CD8-positive, alpha-beta memory T cell (primary cell): ENCODE measurements at regions not wholly inside any gene's neighbourhood (a gene's known extent, or its start where the extent isn't known, plus 50 kb on each side); places are given as distances from the start of the nearest gene placed in this dataset.
"Not testable (repeated sequence)": the region's sequence is repeated elsewhere in the genome, so short reads cannot be mapped to it uniquely, and the experiment has no call there.

Source experiments
- CTCF ChIA-PET: fragments of 350-600 bp; sonication (Branson Sonifier 250); formaldehyde crosslinking; loops from one replicate; lab custom pipeline; 2021; ENCODE audit warnings: antibody characterized with exemption; lab: Charles Lee
- POLR2A ChIA-PET: fragments of 350-600 bp; sonication (Branson Sonifier 250); formaldehyde crosslinking; loops from one replicate; lab custom pipeline; 2021; ENCODE audit warnings: antibody characterized with exemption; lab: Charles Lee
- DNase-seq, 5 donors: peaks; one replicate each; pipeline versions ENCODE4 v3.0.0 to v3.0.0-alpha.2; 2020 to 2022; ENCODE audit warnings: mixed read lengths in 1 of 5
- H3K27ac ChIP-seq: one replicate; pipeline ENCODE4 v1.7.0; 2013; ENCODE audit warnings: low read depth, mild to moderate bottlenecking, low read length, moderate library complexity
- H3K27me3 ChIP-seq: 2 replicates; pipeline ENCODE4 v1.7.0; 2013; ENCODE audit warnings: low read length, mild to moderate bottlenecking; ENCODE audit not compliant: insufficient read depth, poor library complexity, severe bottlenecking
- H3K36me3 ChIP-seq: 2 replicates; pipeline ENCODE4 v1.7.0; 2013; ENCODE audit warnings: mild to moderate bottlenecking, low read length, moderate library complexity; ENCODE audit not compliant: insufficient read depth
- H3K4me1 ChIP-seq: 2 replicates; pipeline ENCODE4 v1.7.0; 2013; ENCODE audit warnings: mild to moderate bottlenecking, low read length, moderate library complexity; ENCODE audit not compliant: insufficient read depth
- H3K4me3 ChIP-seq: 2 replicates; pipeline ENCODE4 v1.7.0; 2013; ENCODE audit warnings: mild to moderate bottlenecking, low read length
- H3K9me3 ChIP-seq: 2 replicates; pipeline ENCODE4 v1.7.0; 2013; ENCODE audit warnings: mild to moderate bottlenecking, low read length
- H3K27ac Mint-ChIP-seq, 8 donors: one replicate each; pipeline ENCODE4 v1.8.0; 2020 to 2021; ENCODE audit warnings: mixed read lengths in 8 of 8, mild to moderate bottlenecking in 6 of 8, inconsistent platforms in 3 of 8, moderate library complexity in 3 of 8
- H3K27me3 Mint-ChIP-seq, 2 donors: one replicate each; pipeline ENCODE4 v1.8.0; 2020 to 2021; ENCODE audit warnings: mixed read lengths in 2 of 2, mild to moderate bottlenecking in 1 of 2, moderate library complexity in 1 of 2
- H3K36me3 Mint-ChIP-seq, 3 donors: one replicate each; pipeline ENCODE4 v1.8.0; 2020 to 2021; ENCODE audit warnings: mixed read lengths in 3 of 3, inconsistent platforms in 1 of 3, mild to moderate bottlenecking in 1 of 3
- H3K4me1 Mint-ChIP-seq, 3 donors: one replicate each; pipeline ENCODE4 v1.8.0; 2020 to 2021; ENCODE audit warnings: mixed read lengths in 3 of 3, inconsistent platforms in 1 of 3, mild to moderate bottlenecking in 1 of 3
- H3K4me3 Mint-ChIP-seq, 7 donors: one replicate each; pipeline ENCODE4 v1.8.0; 2020 to 2021; ENCODE audit warnings: mixed read lengths in 7 of 7, mild to moderate bottlenecking in 6 of 7, moderate library complexity in 4 of 7, inconsistent platforms in 2 of 7
- H3K9me3 Mint-ChIP-seq, 5 donors: one replicate each; pipeline ENCODE4 v1.8.0; 2020 to 2022; ENCODE audit warnings: mixed read lengths in 5 of 5, mild to moderate bottlenecking in 3 of 5, moderate library complexity in 2 of 5, inconsistent platforms in 1 of 5

DNA sequence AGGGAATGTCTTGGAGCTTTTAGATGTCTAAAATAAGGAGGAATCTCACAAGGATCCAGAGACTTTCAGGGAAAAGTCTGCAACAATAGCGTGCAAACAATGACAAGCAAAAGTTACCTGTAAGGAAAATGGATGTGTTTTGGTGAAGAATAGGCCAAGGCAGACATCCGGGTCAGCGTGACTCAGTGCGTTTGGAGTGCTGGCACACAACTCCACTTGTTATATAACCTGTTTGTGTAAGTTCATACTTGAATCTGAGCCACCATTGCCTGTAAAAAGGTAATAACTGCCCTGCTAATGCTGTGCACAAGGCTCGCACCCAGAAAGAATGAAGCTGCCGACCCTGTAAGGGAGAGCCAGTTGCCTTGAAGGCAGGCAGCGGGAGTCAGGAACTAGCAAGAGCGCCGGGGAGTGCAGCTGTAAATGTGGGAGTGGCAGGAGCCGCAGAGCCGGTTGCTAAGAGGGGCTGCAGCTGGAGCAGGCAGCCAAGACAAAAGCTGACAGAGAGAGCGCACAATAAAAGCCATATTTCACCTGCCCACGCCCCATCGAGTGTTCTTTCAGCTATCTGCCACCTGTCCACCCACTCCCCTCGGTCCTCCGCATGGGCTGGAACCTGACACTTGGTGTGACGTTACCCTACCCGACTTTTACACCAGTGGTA is 638.5 kb upstream of the MIS18BP1 start:
- no peaks in the 10 kb centered on the region for H3K36me3 Mint-ChIP-seq
- DNase-seq = no peak
- H3K9me3 Mint-ChIP-seq = peaks cover 6 to 14% (median 10%) of the 10 kb centered on the region in 5 donors
- H3K4me1 Mint-ChIP-seq = no peaks in the 10 kb centered on the region
- no peak overlapping the region for H3K4me3 Mint-ChIP-seq
- CTCF ChIA-PET = no interaction called here
- POLR2A ChIA-PET = no interaction called here
- Histone ChIP-seq H3K27ac (no peak overlapping the region), H3K9me3 (no peaks in the 10 kb centered on the region), H3K27me3 (no peaks in the 10 kb centered on the region), H3K4me1 (no peaks in the 10 kb centered on the region), H3K4me3 (no peak overlapping the region), H3K36me3 (no peaks in the 10 kb centered on the region)
- H3K27me3 Mint-ChIP-seq = no peaks in the 10 kb centered on the region
- no peak overlapping the region for H3K27ac Mint-ChIP-seq

DNA sequence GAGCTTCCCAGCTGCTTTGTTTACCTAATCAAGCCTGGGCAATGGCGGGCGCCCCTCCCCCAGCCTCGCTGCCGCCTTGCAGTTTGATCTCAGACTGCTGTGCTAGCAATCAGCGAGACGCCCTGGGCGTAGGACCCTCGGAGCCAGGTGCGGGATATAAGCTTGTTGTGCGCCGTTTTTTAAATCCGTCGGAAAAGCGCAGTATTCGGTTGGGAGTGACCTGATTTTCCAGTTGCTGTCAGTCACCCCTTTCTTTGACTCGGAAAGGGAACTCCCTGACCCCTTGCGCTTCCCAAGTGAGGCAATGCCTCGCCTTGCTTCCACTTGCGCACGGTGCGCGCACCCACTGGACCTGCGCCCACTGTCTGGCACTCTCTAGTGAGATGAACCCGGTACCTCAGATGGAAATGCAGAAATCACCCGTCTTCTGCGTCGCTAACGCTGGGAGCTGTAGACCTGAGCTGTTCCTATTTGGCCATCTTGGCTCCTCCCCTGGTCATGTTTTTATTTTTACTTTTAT is 635.8 kb upstream of the MIS18BP1 start:
- H3K9me3 Mint-ChIP-seq, H3K27me3 ChIP-seq, H3K4me3 Mint-ChIP-seq, H3K27me3 Mint-ChIP-seq, H3K36me3 Mint-ChIP-seq, H3K27ac Mint-ChIP-seq, H3K36me3 ChIP-seq, POLR2A ChIA-PET, H3K4me1 Mint-ChIP-seq, H3K9me3 ChIP-seq, H3K4me1 ChIP-seq, H3K27ac ChIP-seq, DNase-seq, H3K4me3 ChIP-seq, CTCF ChIA-PET: not testable (repeated sequence)

DNA sequence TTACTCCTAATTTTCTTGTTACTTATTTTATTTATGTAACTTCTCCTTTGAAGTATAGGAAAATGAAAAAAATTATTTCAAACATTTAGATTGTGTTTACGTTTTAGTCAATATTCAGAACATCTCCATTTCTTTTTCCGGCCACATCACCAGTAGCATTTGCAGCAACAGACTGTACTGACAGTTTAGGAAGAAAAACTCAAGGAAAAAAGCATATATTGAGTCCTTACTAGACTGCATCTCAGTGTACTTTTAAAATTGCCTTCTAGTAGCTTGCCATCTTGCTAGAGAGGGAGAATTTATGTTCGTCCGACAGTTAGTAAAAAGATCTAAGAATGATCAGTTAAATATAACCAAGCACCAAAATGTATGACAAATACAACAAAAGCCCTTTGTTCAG is 625.0 kb upstream of the MIS18BP1 start:
- H3K4me3 ChIP-seq = no peak overlapping the region
- no peaks in the 10 kb centered on the region for H3K27me3 ChIP-seq
- ChIA-PET CTCF (no interaction called here), POLR2A (no interaction called here)
- no peaks in the 10 kb centered on the region for H3K4me1 ChIP-seq
- no peaks in the 10 kb centered on the region for H3K27me3 Mint-ChIP-seq
- no peak overlapping the region for H3K27ac ChIP-seq
- no peaks in the 10 kb centered on the region for H3K4me1 Mint-ChIP-seq
- H3K4me3 Mint-ChIP-seq = no peak overlapping the region
- no peaks in the 10 kb centered on the region for H3K9me3 ChIP-seq
- H3K36me3 Mint-ChIP-seq = no peaks in the 10 kb centered on the region
- no peaks in the 10 kb centered on the region for H3K36me3 ChIP-seq
- H3K9me3 Mint-ChIP-seq = peaks cover 3 to 19% (median 6%) of the 10 kb centered on the region in 5 donors
- no peak for DNase-seq
- H3K27ac Mint-ChIP-seq = no peak overlapping the region

DNA sequence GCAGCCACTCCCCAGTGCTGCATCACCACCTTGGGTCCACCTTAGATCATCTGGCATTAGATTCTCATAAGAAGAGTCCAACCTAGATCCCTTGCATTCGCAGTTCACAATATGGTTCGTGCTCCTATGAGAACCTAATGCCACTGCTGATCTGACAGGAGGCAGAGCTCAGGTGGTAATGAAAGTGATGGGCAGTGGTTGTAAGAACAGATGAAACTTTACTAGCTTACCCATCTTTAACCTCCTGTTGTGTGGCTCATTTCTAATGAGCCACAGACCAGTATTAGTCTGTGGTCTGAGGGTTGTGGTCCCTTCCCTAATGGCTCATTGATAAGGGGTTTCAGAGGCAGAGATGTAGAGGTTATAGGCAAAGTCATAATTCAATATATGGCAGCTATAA is 615.9 kb upstream of the MIS18BP1 start:
- DNase-seq = no peak
- Mint-ChIP-seq H3K27me3 (no peaks in the 10 kb centered on the region), H3K4me1 (no peaks in the 10 kb centered on the region), H3K9me3 (peaks cover 11 to 36% (median 18%) of the 10 kb centered on the region in 5 donors), H3K36me3 (no peaks in the 10 kb centered on the region), H3K27ac (no peak overlapping the region), H3K4me3 (no peak overlapping the region)
- no peak overlapping the region for H3K27ac ChIP-seq
- no peaks in the 10 kb centered on the region for H3K9me3 ChIP-seq
- ChIA-PET CTCF (no interaction called here), POLR2A (no interaction called here)
- no peaks in the 10 kb centered on the region for H3K27me3 ChIP-seq
- no peak overlapping the region for H3K4me3 ChIP-seq
- H3K4me1 ChIP-seq = no peaks in the 10 kb centered on the region
- H3K36me3 ChIP-seq = no peaks in the 10 kb centered on the region

DNA sequence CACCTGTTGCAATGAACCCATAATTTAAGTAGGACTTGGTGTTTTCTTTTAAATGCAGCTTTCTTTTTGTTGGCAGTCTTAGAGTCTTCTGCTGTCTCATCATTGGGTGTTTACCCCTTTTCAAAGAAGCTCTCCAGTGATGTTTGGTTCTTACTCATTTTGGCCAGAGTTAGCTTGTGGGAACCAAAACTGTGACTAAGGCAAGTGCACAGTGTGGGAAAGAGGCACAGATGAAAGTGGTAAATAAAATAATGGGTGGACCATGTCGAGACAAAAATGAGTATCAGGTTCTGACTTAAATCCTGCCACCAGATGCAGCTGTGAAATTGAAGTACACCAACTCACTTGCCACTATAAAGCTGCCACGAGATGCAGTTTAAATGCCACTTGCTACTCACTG is 615.4 kb upstream of the MIS18BP1 start:
- Histone ChIP-seq H3K27ac (no peak overlapping the region), H3K36me3 (no peaks in the 10 kb centered on the region), H3K9me3 (no peaks in the 10 kb centered on the region), H3K27me3 (no peaks in the 10 kb centered on the region), H3K4me1 (no peaks in the 10 kb centered on the region), H3K4me3 (no peak overlapping the region)
- Mint-ChIP-seq H3K36me3 (no peaks in the 10 kb centered on the region), H3K4me3 (no peak overlapping the region), H3K9me3 (peaks cover 11 to 38% (median 18%) of the 10 kb centered on the region in 5 donors), H3K27me3 (no peaks in the 10 kb centered on the region), H3K27ac (no peak overlapping the region), H3K4me1 (no peaks in the 10 kb centered on the region)
- CTCF ChIA-PET = no interaction called here
- POLR2A ChIA-PET = no interaction called here
- DNase-seq = no peak

DNA sequence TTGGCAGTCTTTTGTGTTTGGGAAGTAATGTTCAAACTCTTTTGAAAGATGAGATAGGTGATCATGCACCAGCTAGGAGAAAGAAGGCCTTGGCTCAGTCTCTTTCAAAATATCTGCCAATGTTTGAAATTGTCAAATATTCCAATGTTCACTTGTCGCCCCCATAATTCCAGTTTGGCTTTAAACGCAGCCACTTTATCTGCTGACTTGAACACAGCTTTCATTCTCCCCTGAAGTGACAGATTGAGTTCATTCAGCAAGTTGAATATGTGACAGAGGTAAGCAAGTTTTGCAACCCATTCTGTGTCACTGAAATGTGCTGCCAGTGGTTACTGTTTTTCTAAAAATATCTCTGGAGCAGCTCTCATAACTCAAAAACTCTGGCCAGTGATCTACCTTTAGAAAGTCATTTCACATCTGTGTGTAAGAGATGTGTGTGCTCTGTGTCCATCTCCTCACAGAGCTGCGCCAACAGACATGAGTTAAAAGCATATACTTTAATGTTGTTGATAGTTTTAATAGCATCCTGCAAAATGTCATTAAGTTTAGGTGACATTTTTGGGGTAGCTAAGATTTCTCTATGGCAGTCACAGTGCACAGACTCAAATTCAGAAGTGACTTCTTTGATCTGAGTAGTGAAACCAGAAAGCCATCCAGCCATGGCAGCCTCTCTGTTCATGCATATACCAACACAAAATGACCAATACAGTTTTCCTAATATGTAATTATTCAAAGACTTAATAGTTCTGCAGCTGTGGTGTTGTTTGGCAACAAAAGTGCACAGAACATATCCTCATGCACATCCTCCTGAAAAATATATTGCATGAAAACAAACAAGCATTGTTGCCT is 614.3 kb upstream of the MIS18BP1 start:
- Mint-ChIP-seq H3K4me3 (no peak overlapping the region), H3K36me3 (no peaks in the 10 kb centered on the region), H3K4me1 (no peaks in the 10 kb centered on the region), H3K27me3 (no peaks in the 10 kb centered on the region), H3K9me3 (peaks cover 11 to 30% (median 18%) of the 10 kb centered on the region in 5 donors), H3K27ac (no peak overlapping the region)
- ChIA-PET POLR2A (no interaction called here), CTCF (no interaction called here)
- Histone ChIP-seq H3K4me1 (no peaks in the 10 kb centered on the region), H3K36me3 (no peaks in the 10 kb centered on the region), H3K4me3 (no peak overlapping the region), H3K9me3 (no peaks in the 10 kb centered on the region), H3K27ac (no peak overlapping the region), H3K27me3 (no peaks in the 10 kb centered on the region)
- DNase-seq = no peak

DNA sequence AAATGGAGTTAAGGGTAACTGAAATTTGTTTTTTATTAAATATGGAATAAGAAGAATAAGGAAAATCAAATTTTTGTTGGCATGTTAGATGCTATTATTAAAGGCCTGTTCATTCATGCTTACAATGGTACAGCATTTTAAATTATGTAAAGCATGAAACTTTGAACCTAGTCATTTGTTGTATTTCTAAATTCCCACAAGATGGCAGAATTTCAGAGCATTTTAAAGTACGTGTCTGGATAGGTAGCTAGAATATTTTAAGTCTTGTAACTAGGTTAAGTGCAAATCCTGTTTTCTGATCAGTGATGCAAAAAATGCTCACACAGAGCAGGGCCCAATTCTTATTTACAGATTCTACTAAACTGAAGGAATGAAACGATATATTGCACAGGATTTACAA is 585.6 kb upstream of the MIS18BP1 start:
- Histone ChIP-seq H3K36me3 (no peaks in the 10 kb centered on the region), H3K27ac (no peak overlapping the region), H3K4me1 (no peaks in the 10 kb centered on the region), H3K9me3 (no peaks in the 10 kb centered on the region), H3K4me3 (no peak overlapping the region), H3K27me3 (no peaks in the 10 kb centered on the region)
- H3K9me3 Mint-ChIP-seq = peaks cover 4 to 13% (median 8%) of the 10 kb centered on the region in 5 donors
- ChIA-PET POLR2A (no interaction called here), CTCF (no interaction called here)
- no peaks in the 10 kb centered on the region for H3K36me3 Mint-ChIP-seq
- no peak overlapping the region for H3K27ac Mint-ChIP-seq
- no peaks in the 10 kb centered on the region for H3K4me1 Mint-ChIP-seq
- no peak for DNase-seq
- H3K27me3 Mint-ChIP-seq = no peaks in the 10 kb centered on the region
- no peak overlapping the region for H3K4me3 Mint-ChIP-seq

DNA sequence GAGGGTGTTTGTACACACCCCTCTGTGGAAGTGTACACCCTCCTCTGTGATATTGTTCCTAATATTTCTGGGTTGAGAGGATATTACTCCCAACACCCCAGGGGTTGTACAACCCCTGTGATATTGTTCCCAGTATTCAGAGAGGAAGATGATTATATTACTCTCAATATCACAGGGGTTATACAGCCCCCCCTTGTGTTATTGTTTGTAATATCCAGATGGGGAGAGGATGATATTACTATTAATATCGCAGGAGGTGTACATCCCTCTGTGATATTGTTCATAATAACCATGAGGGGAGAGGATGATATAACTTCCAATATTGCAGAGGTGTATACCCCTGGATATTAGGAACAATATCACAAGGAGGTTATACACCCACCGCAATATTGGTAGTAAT is 566.1 kb upstream of the MIS18BP1 start:
- Histone ChIP-seq H3K27ac (no peak overlapping the region), H3K27me3 (no peaks in the 10 kb centered on the region), H3K9me3 (no peaks in the 10 kb centered on the region), H3K4me3 (no peak overlapping the region), H3K36me3 (no peaks in the 10 kb centered on the region), H3K4me1 (no peaks in the 10 kb centered on the region)
- H3K9me3 Mint-ChIP-seq = peaks cover 0 to 12% (median 0%) of the 10 kb centered on the region in 5 donors
- H3K27ac Mint-ChIP-seq = no peak overlapping the region
- no peaks in the 10 kb centered on the region for H3K36me3 Mint-ChIP-seq
- CTCF ChIA-PET = no interaction called here
- DNase-seq = no peak
- POLR2A ChIA-PET = no interaction called here
- H3K4me1 Mint-ChIP-seq = no peaks in the 10 kb centered on the region
- H3K27me3 Mint-ChIP-seq = no peaks in the 10 kb centered on the region
- H3K4me3 Mint-ChIP-seq = no peak overlapping the region
